Daoy (cell line): ENCODE measurements at regions not wholly inside any gene's neighbourhood (a gene's known extent, or its start where the extent isn't known, plus 50 kb on each side); places are given as distances from the start of the nearest gene placed in this dataset.
"Not testable (repeated sequence)": the region's sequence is repeated elsewhere in the genome, so short reads cannot be mapped to it uniquely, and the experiment has no call there.

Experiments
- DNase-seq: peaks from one replicate; pipeline ENCODE4 v3.0.0-alpha.2; 2015; ENCODE audit warnings: low read depth

DNA sequence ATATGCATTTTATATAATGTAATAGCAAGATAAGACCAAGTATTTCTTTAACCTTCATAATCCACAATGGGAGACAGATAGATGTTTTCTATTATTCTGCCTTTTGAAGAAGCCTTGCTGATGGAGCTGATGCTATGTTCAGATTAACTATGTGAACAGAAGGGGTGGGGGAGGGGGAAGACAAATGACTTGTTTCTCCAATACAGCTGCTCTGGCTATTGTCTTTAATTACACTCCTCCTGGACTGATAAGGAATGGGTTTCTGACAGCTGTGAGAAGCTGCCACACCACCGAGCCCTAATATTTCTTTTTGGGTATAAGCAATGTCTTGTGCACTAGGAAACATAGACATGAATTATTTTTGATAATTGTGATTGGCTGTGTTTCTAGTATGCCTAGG lies 62.0 kb downstream of the CAVIN4 start:
- DNase-seq, result no peak

- DNase-seq, result no peak
Measured at GRCh38 chr9:100640447-100641050, 62.7 kb downstream of the CAVIN4 start.

GRCh38 chr9:100641166-100641565 lies 63.3 kb downstream of the CAVIN4 start:
- DNase-seq, result no peak

DNA sequence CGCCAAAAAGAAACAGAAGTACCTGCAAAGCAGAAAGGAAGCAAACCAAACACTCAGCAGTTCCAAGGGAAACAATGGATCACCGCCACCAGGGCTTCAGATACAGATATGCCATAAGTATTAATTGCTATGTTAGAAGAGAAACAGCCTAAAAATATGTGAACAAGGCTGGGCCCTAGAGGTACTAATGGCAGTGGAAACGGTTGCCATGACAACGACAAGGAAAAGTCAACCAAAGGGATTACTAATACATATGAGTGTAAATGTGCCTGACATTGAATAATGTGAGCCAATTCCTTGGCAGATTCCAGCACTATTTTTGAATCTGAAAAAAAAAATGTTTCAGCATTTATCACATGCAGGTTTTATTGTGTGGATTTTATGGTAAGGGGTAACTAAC lies 75.0 kb downstream of the CAVIN4 start:
- no peak for DNase-seq

- DNase-seq, result no peak
Measured at GRCh38 chr9:100653643-100654334, 75.9 kb downstream of the CAVIN4 start.

DNA sequence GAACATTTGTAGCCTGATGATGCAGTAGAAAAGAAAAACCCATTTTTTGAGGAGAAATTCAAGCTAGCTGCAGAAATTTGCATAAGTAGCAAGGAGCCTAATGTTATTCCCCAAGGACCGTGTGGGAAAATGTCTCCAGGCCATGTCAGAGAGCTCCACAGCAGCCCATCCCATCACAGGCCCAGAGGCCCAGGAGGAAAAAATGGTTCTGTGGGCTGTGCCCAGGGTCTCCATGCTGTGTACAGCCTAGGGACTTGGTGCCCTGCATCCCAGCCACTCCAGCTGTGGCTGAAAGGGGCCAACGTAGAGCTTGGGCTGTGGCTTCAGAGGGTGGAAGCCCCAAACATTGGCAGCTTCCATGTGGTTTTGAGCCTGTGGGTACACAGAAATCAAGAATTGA lies 79.0 kb downstream of the CAVIN4 start:
- DNase-seq, result not testable (repeated sequence)

GRCh38 chr9:100661668-100662067 lies 83.8 kb downstream of the CAVIN4 start:
- DNase-seq, result no peak

DNA sequence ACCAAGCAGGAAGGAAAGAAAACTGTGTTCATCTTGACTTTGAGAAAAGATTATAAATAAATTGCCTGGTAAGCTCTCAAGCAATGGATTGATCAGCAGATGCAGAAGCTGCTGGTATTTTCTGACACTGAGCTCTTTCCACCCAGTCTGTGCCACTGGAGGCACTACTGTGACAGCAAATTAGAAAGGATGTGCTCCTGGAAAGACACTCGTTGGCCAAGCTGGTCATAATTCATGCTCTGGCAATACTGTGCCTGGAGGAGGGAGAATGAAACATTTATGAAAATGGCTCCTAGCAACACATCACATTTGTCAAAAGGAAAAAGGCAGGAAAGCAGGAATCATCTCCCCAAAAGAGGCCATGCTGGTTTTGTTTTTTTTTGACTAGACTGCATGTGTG lies 84.2 kb downstream of the CAVIN4 start:
- DNase-seq, result no peak

DNA sequence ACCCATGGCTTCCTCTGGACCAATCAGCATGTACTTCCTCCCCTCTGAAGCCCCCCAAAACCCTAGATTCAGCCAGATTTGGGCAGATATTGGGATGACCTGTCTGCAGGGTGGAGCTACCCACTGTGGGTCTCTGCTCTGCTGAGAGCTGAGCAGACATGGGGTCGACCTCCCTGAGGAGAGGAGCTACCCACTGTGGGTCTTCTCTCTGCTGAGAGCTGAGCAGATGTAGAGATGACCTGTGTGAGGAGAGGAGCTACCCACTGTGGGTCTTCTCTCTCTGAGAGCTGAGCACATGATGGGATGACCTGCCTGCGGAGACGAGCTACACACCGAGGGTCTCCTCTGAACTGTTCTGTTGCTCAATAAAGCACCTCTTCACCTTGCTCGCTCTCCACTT lies 89.6 kb downstream of the CAVIN4 start:
- no peak for DNase-seq

- DNase-seq, result no peak
Measured at GRCh38 chr9:100668024-100668423, 90.1 kb downstream of the CAVIN4 start.

GRCh38 chr9:100669968-100670367 lies 92.1 kb downstream of the CAVIN4 start:
- DNase-seq, result no peak

GRCh38 chr9:100670719-100671118 lies 92.8 kb downstream of the CAVIN4 start:
- peak; percentile 25 for DNase-seq

- DNase-seq, result no peak
Measured at GRCh38 chr9:100671898-100672297, 94.0 kb downstream of the CAVIN4 start.

DNA sequence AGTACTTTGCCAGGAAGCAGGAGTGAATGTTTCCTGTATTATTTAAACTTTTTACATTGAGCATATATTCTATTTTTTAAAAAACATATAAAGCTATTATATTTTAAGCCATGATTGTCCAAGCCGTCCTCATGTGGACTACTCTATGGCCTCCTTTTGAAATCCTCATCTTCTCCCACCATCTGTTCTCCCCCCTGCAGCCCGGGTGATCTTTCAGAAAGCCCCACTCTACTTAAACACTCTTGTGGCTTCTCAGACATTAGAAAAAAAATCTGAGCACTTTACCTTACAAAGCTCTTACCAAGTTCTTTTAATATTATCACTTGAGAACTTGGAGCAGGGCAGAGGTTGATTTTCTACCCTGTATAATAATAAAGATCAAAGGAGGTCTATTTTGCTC lies 95.4 kb downstream of the CAVIN4 start:
- DNase-seq, result no peak

DNA sequence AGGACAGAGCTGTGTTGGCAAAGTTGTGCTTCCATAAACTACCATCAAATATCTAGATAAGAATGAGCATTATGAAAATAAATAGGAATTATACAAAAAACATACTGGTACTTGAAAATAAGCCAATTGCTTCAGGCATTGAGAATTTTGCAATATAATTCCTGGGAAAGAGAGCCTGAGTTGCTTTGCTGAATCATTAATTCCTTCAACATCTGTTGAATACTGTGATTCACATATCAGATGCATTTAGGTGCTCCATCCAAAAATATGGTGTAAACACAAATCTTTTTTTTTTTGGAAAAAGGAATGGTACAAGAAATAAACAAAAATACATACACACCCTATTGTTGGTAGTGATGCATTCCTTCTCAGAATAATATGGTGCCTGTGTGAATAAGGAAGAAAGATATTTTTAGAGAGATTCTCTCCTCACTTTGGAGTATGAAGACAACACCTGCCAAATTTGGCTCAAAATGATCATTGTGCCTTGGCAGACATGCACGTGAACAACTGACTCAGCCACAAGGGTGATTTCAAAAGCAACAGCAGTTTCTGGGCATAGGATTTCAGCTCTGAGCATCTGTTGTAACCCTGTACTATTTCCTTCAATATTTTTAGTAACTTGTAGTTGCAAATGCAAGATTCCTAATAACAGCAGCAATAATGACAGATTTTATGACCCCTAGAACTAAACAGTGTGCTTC lies 96.7 kb downstream of the CAVIN4 start:
- DNase-seq, result no peak

DNA sequence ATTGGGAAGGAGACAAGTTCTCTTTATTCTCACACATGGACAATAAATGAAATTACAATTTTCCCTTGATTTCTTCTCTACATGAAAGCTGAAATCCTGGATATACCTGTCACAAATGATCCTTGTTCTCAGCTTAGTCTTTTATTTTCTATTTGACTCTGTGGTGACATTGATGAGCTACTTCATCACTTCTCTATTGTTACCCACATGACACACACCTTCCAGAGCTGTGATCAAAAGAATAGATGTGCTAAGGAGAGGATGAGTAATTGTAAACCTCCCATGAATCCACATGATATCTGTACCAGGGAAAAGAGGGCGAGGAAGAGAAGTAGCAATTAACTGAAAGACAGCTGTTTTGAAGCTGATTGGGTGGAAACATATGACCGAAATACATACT lies 102.0 kb downstream of the CAVIN4 start:
- DNase-seq, result no peak

DNA sequence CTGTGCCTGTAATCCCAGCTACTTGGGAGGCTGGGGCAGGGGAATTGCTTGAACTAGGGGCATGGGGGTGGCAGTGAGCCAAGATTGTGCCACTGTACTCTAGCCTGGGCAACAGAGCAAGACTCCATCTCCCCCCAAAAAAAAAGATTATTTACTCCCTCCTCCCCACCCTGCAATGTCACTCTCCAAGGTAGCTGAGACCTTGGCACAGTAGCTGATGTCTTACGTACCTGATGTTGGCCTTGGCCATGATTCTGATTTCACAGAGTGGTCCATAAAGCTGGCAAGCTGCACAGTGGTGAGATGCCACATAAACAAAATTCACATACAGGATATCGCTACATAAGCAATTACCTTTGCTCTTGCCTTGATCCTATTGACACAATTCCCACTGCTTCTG lies 108.5 kb downstream of the CAVIN4 start:
- DNase-seq, result no peak

DNA sequence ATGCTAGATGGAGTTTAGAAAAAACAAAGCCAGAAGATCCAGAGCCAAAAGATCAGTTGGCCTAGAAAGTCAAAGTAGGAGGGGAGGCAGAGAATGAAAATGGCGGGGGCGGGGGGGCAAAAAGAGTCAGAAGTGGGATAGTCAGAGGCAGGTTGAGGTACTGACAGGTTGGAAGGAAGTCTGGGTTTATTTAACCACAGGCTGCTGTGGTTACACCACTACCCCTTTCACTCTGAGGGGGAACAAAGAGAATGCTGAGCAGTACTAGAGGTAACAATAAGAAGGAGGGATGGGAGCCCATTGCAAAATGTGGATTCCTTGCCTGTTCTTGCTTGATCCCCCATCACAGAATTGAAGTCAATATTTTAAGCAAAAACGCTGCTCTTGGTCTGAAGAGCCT lies 111.8 kb downstream of the CAVIN4 start:
- DNase-seq, result no peak

GRCh38 chr9:100690438-100690837 lies 112.6 kb downstream of the CAVIN4 start:
- peak; percentile 40 for DNase-seq

- DNase-seq, result no peak
Measured at GRCh38 chr9:100697339-100697738, 119.5 kb downstream of the CAVIN4 start.

GRCh38 chr9:100698945-100699344 lies 121.1 kb downstream of the CAVIN4 start:
- DNase-seq, result no peak

GRCh38 chr9:100699668-100700067 lies 121.8 kb downstream of the CAVIN4 start:
- no peak for DNase-seq

- DNase-seq, result peak; percentile 21
Measured at GRCh38 chr9:100700689-100701318, 122.9 kb downstream of the CAVIN4 start.
